Liver (tissue), 3 donors: ENCODE measurements at regions not wholly inside any gene's neighbourhood (a gene's known extent, or its start where the extent isn't known, plus 50 kb on each side); places are given as distances from the start of the nearest gene placed in this dataset.

Experiments
- ATF3 ChIP-seq: IDR thresholded peaks from 2 replicates; pipeline ENCODE4 v1.6.1; 2016; ENCODE audit warnings: antibody characterized with exemption
- EGR1 ChIP-seq, 2 donors: IDR thresholded peaks; 2 replicates each; pipeline ENCODE4 v1.6.1; 2016 to 2018; ENCODE audit warnings: antibody characterized with exemption in 2 of 2, low read depth in 2 of 2
- GABPA ChIP-seq, 2 donors: IDR thresholded peaks in 1 of 2; conservative IDR thresholded peaks in 1 of 2; 2 replicates each; pipeline ENCODE4 v1.6.1; 2016; ENCODE audit warnings: antibody characterized with exemption in 2 of 2, mild to moderate bottlenecking in 1 of 2, moderate library complexity in 1 of 2
- JUND ChIP-seq, 2 donors: IDR thresholded peaks; 2 replicates each; pipeline ENCODE4 v1.6.1; 2016; ENCODE audit warnings: antibody characterized with exemption in 2 of 2
- NR2F2 ChIP-seq: IDR thresholded peaks from 2 replicates; pipeline ENCODE4 v1.6.1; 2016; ENCODE audit warnings: antibody characterized with exemption
- RAD21 ChIP-seq, 2 donors: IDR thresholded peaks; 2 replicates each; pipeline ENCODE4 v1.6.1; 2016; ENCODE audit warnings: antibody characterized with exemption in 2 of 2, mild to moderate bottlenecking in 2 of 2
- TAF1 ChIP-seq: conservative IDR thresholded peaks from 2 replicates; pipeline ENCODE4 v1.6.1; 2016; ENCODE audit warnings: antibody characterized with exemption, mild to moderate bottlenecking
- YY1 ChIP-seq: IDR thresholded peaks from 2 replicates; pipeline ENCODE4 v1.6.1; 2016; ENCODE audit warnings: antibody characterized with exemption, mild to moderate bottlenecking
- ZBTB33 ChIP-seq: IDR thresholded peaks from 2 replicates; pipeline ENCODE4 v1.6.1; 2016; ENCODE audit warnings: antibody characterized with exemption
- TF ChIP-seq, protein P1 (sequence below): IDR thresholded peaks from 2 replicates; pipeline ENCODE4 v1.6.1; 2016; ENCODE audit warnings: antibody characterized with exemption
- TF ChIP-seq, protein P2 (sequence below): fragments of 150-350 bp; IDR thresholded peaks from 2 replicates; pipeline ENCODE4 v1.5.1; 2017; ENCODE audit warnings: improper control_type of control experiment, low read depth, low read length; ENCODE audit not compliant: missing input control
- TF ChIP-seq, protein P3 (sequence below): IDR thresholded peaks from 2 replicates; pipeline ENCODE4 v1.6.1; 2016; ENCODE audit warnings: antibody characterized with exemption, mild to moderate bottlenecking
- donor health status: healthy.
- donor health status: healthy.

DNA sequence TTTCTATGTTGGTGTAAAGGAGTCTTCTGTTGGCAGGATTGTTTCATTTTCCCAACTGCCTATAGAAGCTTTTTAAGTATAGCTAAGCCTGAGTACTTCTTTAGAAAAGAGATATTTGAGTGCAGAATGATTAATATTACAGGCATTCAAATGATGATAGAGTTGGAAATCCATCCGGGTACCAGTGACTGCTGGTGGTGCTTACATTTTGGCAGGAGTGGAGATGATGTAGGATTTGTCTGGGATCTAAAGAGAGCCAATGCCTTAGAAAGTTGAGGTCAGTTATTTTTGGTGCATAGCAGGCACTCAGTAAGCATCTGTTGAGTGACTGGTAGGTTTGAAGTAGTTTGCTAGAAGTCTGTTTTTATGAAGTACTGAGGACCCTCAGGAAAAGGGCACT, 433.5 kb downstream of the DMAC1 start:
- TF ChIP-seq, protein P1, sequence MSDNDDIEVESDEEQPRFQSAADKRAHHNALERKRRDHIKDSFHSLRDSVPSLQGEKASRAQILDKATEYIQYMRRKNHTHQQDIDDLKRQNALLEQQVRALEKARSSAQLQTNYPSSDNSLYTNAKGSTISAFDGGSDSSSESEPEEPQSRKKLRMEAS: no peak
- TF ChIP-seq, protein P2, sequence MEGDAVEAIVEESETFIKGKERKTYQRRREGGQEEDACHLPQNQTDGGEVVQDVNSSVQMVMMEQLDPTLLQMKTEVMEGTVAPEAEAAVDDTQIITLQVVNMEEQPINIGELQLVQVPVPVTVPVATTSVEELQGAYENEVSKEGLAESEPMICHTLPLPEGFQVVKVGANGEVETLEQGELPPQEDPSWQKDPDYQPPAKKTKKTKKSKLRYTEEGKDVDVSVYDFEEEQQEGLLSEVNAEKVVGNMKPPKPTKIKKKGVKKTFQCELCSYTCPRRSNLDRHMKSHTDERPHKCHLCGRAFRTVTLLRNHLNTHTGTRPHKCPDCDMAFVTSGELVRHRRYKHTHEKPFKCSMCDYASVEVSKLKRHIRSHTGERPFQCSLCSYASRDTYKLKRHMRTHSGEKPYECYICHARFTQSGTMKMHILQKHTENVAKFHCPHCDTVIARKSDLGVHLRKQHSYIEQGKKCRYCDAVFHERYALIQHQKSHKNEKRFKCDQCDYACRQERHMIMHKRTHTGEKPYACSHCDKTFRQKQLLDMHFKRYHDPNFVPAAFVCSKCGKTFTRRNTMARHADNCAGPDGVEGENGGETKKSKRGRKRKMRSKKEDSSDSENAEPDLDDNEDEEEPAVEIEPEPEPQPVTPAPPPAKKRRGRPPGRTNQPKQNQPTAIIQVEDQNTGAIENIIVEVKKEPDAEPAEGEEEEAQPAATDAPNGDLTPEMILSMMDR: no peak
- TF ChIP-seq TAF1 (no peak), RAD21 (IDR thresholded peaks at IDR 0.05) (no peak), GABPA (IDR thresholded peaks at IDR 0.05 in 1 of 2, conservative IDR thresholded peaks at IDR 0.05 in 1 of 2) (no peak), YY1 (no peak), ATF3 (no peak), EGR1 (IDR thresholded peaks at IDR 0.05; ENCODE audit: low read depth in 2 of 2) (no peak), ZBTB33 (no peak), JUND (IDR thresholded peaks at IDR 0.05) (no peak), NR2F2 (no peak)
- TF ChIP-seq, protein P3, sequence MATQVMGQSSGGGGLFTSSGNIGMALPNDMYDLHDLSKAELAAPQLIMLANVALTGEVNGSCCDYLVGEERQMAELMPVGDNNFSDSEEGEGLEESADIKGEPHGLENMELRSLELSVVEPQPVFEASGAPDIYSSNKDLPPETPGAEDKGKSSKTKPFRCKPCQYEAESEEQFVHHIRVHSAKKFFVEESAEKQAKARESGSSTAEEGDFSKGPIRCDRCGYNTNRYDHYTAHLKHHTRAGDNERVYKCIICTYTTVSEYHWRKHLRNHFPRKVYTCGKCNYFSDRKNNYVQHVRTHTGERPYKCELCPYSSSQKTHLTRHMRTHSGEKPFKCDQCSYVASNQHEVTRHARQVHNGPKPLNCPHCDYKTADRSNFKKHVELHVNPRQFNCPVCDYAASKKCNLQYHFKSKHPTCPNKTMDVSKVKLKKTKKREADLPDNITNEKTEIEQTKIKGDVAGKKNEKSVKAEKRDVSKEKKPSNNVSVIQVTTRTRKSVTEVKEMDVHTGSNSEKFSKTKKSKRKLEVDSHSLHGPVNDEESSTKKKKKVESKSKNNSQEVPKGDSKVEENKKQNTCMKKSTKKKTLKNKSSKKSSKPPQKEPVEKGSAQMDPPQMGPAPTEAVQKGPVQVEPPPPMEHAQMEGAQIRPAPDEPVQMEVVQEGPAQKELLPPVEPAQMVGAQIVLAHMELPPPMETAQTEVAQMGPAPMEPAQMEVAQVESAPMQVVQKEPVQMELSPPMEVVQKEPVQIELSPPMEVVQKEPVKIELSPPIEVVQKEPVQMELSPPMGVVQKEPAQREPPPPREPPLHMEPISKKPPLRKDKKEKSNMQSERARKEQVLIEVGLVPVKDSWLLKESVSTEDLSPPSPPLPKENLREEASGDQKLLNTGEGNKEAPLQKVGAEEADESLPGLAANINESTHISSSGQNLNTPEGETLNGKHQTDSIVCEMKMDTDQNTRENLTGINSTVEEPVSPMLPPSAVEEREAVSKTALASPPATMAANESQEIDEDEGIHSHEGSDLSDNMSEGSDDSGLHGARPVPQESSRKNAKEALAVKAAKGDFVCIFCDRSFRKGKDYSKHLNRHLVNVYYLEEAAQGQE: no peak
